ENCODE measurements at regions not wholly inside any gene's neighbourhood (a gene's known extent, or its start where the extent isn't known, plus 50 kb on each side); places are given as distances from the start of the nearest gene placed in this dataset.

DNA sequence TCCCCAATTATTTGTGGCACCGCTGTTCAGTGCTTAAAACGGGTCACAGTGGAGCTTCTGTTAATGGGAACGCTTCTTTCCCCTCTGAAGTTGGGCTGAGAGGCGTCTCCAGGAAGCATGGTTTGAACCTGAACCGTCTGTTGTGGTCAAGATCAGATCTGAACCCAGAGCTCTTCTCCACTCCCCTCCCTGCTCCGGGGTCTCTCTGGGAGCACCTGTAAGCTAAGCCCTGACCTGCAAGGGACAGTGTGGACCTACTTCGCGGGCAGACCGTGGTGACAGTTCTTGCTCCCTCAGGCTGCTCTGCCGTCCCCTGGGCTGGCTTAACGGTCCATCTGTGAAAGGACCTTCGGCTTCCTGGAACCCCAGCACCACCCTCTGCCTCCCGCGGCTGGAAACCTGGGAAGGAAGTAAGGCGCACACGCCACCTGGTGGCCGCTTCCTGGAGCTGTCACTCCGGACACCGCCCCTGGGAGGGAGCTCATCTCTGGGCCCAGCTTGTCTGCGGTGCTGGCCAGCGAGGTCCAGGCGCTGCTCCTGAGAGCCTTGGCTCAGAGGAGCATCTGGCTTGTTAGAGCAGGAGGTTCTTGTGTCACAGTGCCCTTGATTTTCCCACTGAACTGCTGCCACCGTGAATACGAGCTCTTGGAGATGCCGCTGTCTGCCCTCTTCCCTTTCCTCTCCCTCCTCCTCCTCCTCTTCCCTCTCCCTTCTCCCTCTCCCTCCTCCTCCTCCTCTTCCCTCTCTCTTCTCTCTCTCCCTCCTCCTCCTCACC, 518.5 kb upstream of the EEF2KMT start:
- TF ChIP-seq RAD21 (IDR thresholded peaks at IDR 0.05; ENCODE audit: low read length) (no peak), CTCF (conservative IDR thresholded peaks at IDR 0.05; ENCODE audit: low read depth, low read length) (no peak), POLR2A (IDR thresholded peaks at IDR 0.05; ENCODE audit: low read depth, low read length) (no peak), MAZ (IDR thresholded peaks at IDR 0.05; ENCODE audit: borderline replicate concordance, low read depth, low read length) (no peak), BHLHE40 (IDR thresholded peaks at IDR 0.05; ENCODE audit: low read depth, low read length) (no peak), ELK1 (IDR thresholded peaks at IDR 0.05; ENCODE audit: borderline replicate concordance, low read depth, low read length) (no peak), CEBPB (IDR thresholded peaks at IDR 0.05; ENCODE audit: low read depth, low read length) (no peak), SMC3 (IDR thresholded peaks at IDR 0.05; ENCODE audit: low read depth, low read length) (no peak), NFE2L2 (IDR thresholded peaks at IDR 0.05; ENCODE audit: low read depth, low read length) (no peak), RFX5 (IDR thresholded peaks at IDR 0.05; ENCODE audit: low read depth, low read length) (no peak), MXI1 (IDR thresholded peaks at IDR 0.05; ENCODE audit: borderline replicate concordance, low read depth, low read length) (no peak), FOS (IDR thresholded peaks at IDR 0.05; ENCODE audit: low read depth, low read length) (no peak), CHD1 (IDR thresholded peaks at IDR 0.05; ENCODE audit: low read depth, low read length) (no peak), RCOR1 (IDR thresholded peaks at IDR 0.05; ENCODE audit: insufficient replicate concordance, low read length) (no peak)
